ENCODE measurements at regions not wholly inside any gene's neighbourhood (a gene's known extent, or its start where the extent isn't known, plus 50 kb on each side); places are given as distances from the start of the nearest gene placed in this dataset.
"Not testable (repeated sequence)": the region's sequence is repeated elsewhere in the genome, so short reads cannot be mapped to it uniquely, and the experiment has no call there.

DNA sequence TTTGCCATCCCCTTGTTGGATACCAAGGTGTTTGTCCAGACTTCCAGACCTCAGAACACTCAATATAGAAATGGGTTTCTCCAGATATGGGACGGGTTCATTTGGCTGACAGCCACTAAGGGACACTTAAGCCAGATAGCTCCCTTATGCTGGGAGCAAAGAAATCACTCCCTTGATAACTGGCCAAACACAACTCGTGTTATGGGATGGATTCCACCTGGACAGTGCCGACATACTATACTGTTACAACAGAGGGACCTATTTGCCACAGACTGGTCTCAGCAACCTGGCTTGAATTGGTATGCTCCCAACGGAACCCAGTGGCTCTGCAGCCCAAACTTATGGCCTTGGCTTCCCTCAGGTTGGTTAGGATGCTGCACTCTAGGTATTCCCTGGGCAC is 114.0 kb upstream of the PLCL2 start:
- intact Hi-C loops (cut with DNase I; ENCODE audit: low total_unique reads) (loop anchor here (1.0 to 10.0 kb wide), 3 partner anchors 27 to 264 kb away; no protein-coding TSS in a partner anchor), in situ Hi-C loops (cut with MboI; ENCODE audit: low sequenced_read_pairs in 4 of 4) (no loop called here)
- peak overlapping the region; percentile 76 to 94 (median 82) for H3K27ac ChIP-seq
- no peak for TF ChIP-seq POLR2A (IDR thresholded peaks at IDR 0.05)
- TF ChIP-seq, protein P1, sequence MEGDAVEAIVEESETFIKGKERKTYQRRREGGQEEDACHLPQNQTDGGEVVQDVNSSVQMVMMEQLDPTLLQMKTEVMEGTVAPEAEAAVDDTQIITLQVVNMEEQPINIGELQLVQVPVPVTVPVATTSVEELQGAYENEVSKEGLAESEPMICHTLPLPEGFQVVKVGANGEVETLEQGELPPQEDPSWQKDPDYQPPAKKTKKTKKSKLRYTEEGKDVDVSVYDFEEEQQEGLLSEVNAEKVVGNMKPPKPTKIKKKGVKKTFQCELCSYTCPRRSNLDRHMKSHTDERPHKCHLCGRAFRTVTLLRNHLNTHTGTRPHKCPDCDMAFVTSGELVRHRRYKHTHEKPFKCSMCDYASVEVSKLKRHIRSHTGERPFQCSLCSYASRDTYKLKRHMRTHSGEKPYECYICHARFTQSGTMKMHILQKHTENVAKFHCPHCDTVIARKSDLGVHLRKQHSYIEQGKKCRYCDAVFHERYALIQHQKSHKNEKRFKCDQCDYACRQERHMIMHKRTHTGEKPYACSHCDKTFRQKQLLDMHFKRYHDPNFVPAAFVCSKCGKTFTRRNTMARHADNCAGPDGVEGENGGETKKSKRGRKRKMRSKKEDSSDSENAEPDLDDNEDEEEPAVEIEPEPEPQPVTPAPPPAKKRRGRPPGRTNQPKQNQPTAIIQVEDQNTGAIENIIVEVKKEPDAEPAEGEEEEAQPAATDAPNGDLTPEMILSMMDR (IDR thresholded peaks at IDR 0.05 in 4 of 5, conservative IDR thresholded peaks at IDR 0.05 in 1 of 5) = no peak
- H3K4me3 ChIP-seq = peak overlapping the region in 1 of 4 donors; percentile 28
- H3K4me1 ChIP-seq = peaks cover 43% of the 10 kb centered on the region in 2 donors
- no peaks in the 10 kb centered on the region for H3K9me3 ChIP-seq
- DNase-seq (peak; percentile 69 to 80), ATAC-seq (peak; percentile 92 to 94)
- no peaks in the 10 kb centered on the region for H3K36me3 ChIP-seq
- H3K27me3 ChIP-seq = no peaks in the 10 kb centered on the region

DNA sequence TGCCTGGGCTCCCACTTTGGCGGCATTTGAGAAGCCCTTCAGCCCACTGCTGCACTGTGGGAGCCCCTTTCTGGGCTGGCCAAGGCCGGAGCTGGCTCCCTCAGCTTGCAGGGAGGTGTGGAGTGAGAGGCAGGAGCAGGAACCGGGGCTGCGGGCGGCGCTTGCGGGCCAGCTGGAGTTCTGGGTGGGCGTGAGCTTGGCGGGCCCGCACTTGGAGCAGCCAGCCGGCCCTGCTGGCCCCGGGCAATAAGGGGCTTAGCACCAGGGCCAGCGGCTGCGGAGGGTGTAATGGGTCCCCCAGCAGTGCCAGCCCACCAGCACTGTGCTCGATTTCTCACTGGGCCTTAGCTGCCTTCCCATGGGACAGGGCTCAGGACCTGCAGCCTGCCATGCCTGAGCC is 111.2 kb upstream of the PLCL2 start:
- DNase-seq; H3K9me3 ChIP-seq; H3K27ac ChIP-seq; H3K36me3 ChIP-seq; H3K27me3 ChIP-seq; ATAC-seq; in situ Hi-C loops (cut with MboI; ENCODE audit: low sequenced_read_pairs in 4 of 4); H3K4me3 ChIP-seq: not testable (repeated sequence)
- intact Hi-C loops (cut with DNase I; ENCODE audit: low total_unique reads) = loop anchor here (10.0 kb wide), 1 partner anchor 261 kb away; no protein-coding TSS in a partner anchor
- H3K4me1 ChIP-seq = peaks cover 31 to 39% of the 10 kb centered on the region in 2 donors

DNA sequence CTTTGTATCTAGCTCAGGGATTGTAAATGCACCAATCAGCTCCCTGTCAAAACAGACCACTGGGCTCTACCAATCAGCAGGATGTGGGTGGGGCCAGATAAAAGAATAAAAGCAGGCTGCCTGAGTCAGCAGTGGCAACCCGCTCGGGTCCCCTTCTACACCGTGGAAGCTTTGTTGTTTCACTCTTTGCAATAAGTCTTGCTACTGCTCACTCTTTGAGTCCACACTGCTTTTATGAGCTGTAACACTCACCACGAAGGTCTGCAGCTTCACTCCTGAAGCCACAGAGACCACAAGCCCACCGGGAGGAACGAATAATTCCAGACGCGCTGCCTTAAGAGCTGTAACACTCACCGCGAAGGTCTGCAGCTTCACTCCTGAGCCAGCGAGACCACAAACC is 110.2 kb upstream of the PLCL2 start:
- ATAC-seq; H3K4me3 ChIP-seq; DNase-seq; H3K9me3 ChIP-seq; H3K27me3 ChIP-seq; H3K36me3 ChIP-seq; H3K27ac ChIP-seq; in situ Hi-C loops (cut with MboI; ENCODE audit: low sequenced_read_pairs in 4 of 4): not testable (repeated sequence)
- peaks cover 22 to 29% of the 10 kb centered on the region in 2 donors for H3K4me1 ChIP-seq
- intact Hi-C loops (cut with DNase I; ENCODE audit: low total_unique reads) = loop anchor here (10.0 kb wide), 1 partner anchor 260 kb away; no protein-coding TSS in a partner anchor

DNA sequence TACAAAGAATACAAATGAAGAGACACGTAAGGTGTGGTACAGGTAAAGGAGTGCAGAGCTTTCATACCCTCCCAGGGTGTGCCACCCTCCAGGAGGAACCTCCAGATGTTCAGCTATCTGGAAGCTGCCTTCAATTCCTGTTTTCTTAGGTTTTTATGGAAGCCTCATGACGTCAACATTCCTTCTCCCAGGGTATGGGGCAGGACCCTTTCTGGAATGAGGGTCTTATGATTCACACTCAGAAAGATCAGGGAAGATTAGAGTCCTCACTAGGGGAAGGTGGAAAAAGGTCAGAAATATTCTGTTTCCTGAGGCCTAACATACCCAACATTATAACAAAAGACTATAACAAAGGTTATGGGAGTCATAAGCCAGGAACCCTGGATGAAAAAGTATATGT is 99.8 kb upstream of the PLCL2 start:
- ATAC-seq (no peak), DNase-seq (no peak)
- H3K27ac ChIP-seq = no peak overlapping the region
- H3K36me3 ChIP-seq = no peaks in the 10 kb centered on the region
- no peak for TF ChIP-seq POLR2A (IDR thresholded peaks at IDR 0.05)
- TF ChIP-seq, protein P1 (IDR thresholded peaks at IDR 0.05 in 4 of 5, conservative IDR thresholded peaks at IDR 0.05 in 1 of 5) = no peak
- no peak overlapping the region for H3K4me3 ChIP-seq
- H3K4me1 ChIP-seq = peaks cover 4 to 5% of the 10 kb centered on the region in 2 donors
- no peaks in the 10 kb centered on the region for H3K9me3 ChIP-seq
- no peaks in the 10 kb centered on the region for H3K27me3 ChIP-seq
- intact Hi-C loops (cut with DNase I; ENCODE audit: low total_unique reads) (no loop called here), in situ Hi-C loops (cut with MboI; ENCODE audit: low sequenced_read_pairs in 4 of 4) (no loop called here)

DNA sequence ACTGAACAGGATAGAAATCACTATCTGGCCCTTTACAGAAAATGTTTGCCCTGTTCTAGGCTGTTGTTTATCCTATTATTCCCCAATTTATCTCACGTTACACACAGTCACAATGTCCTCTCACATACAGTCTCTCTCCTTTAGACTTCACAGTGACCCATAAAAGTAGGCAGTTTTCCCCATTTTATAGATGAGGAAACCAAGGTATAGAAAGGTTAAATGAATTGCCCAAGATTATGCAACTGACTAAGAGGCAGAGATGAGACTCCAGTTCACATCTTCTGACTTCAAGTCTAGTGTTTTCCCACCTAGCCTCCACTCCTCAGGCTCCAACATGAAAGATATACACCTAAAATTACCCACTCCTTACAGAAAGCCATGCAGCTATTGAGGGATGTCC is 99.3 kb upstream of the PLCL2 start:
- no peak overlapping the region for H3K4me3 ChIP-seq
- no peaks in the 10 kb centered on the region for H3K36me3 ChIP-seq
- ATAC-seq (no peak), DNase-seq (no peak)
- H3K9me3 ChIP-seq = no peaks in the 10 kb centered on the region
- H3K27me3 ChIP-seq = no peaks in the 10 kb centered on the region
- H3K4me1 ChIP-seq = peaks cover 6 to 9% of the 10 kb centered on the region in 2 donors
- in situ Hi-C loops (cut with MboI; ENCODE audit: low sequenced_read_pairs in 4 of 4) = no loop called here
- TF ChIP-seq, protein P1 (IDR thresholded peaks at IDR 0.05 in 4 of 5, conservative IDR thresholded peaks at IDR 0.05 in 1 of 5) = no peak
- TF ChIP-seq POLR2A (IDR thresholded peaks at IDR 0.05) = no peak
- intact Hi-C loops (cut with DNase I; ENCODE audit: low total_unique reads) = no loop called here
- H3K27ac ChIP-seq = no peak overlapping the region

DNA sequence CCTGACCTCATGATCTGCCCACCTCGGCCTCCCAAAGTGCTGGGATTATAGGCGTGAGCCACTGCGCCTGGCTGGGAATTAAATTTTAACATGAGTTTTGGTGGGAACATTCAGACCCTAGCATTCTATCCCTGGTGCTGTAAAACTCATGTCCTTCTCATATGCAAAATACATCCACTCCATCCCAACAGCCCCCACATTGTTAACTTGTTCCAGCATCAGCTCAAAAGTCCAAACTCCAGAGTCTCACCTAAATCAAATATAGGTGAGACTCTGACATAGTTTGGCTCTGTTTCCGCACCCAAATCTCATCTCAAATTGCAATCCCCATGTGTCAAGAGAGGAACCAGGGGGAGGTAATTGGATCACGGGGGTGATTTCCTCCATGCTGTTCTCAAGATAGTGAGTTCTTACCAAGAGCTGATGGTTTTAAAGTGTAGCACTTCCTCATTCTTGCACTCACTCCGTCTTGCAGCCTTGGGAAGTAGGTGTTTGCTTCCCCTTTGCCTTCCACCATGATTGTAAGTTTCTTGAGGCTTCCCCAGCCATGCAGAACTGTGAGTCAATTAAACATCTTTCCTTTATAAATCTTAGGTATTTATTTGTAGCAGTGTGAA is 96.2 kb upstream of the PLCL2 start:
- TF ChIP-seq, protein P1 (IDR thresholded peaks at IDR 0.05 in 4 of 5, conservative IDR thresholded peaks at IDR 0.05 in 1 of 5) = no peak
- TF ChIP-seq POLR2A (IDR thresholded peaks at IDR 0.05) = no peak

More for the DNA sequence above, 96.2 kb upstream of the PLCL2 start:
- Histone ChIP-seq H3K36me3 (no peaks in the 10 kb centered on the region), H3K4me3 (no peak overlapping the region), H3K27me3 (no peaks in the 10 kb centered on the region), H3K27ac (no peak overlapping the region), H3K9me3 (no peaks in the 10 kb centered on the region), H3K4me1 (peaks cover 6 to 9% of the 10 kb centered on the region in 2 donors)
- no peak for ATAC-seq
- intact Hi-C loops (cut with DNase I; ENCODE audit: low total_unique reads) = no loop called here
- no peak for DNase-seq
- in situ Hi-C loops (cut with MboI; ENCODE audit: low sequenced_read_pairs in 4 of 4) = no loop called here
